ENCODE measurements at regions not wholly inside any gene's neighbourhood (a gene's known extent, or its start where the extent isn't known, plus 50 kb on each side); places are given as distances from the start of the nearest gene placed in this dataset.

DNA sequence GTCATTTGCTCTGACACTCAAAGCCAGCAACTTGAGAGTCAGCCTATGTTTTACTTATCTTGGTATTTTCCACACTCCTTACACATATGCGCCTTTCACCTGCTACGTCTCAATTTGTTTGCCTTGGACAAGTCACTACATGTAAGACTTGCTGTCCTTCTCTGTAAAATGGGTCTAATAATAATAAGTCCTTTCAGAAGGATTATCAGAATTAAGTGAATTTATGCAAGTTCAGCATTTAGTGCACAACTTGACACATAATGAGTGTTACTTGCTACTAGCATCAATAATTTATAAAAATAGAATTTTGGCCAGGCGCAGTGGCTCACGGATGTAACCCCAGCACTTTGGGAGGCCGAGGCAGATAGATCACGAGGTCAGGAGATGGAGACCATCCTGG lies 71.1 kb upstream of the UBL3 start:
- H4K91ac ChIP-seq (replicated peaks; ENCODE audit: insufficient read length, low read length), result no peak overlapping the region
- H3K4me2 ChIP-seq (ENCODE audit: insufficient read depth in 1 of 2, low read depth in 2 of 2, low read length in 2 of 2), result no peak overlapping the region
- H2BK20ac ChIP-seq (ENCODE audit: low read length), result no peak overlapping the region
- peaks cover 4% of the 10 kb centered on the region; the same call in 1 of the 2 replicates for H3K23me2 ChIP-seq (ENCODE audit: low read depth, low read length)
- H2BK120ac ChIP-seq (replicated peaks; ENCODE audit: low read depth, low read length), result no peak overlapping the region
- CTCF ChIA-PET (ENCODE audit: partially characterized antibody), result interaction anchor here (0.7 to 7.1 kb wide), 11 partner anchors 9 to 211 kb away, joined by 3 to 97 read pairs (median 4); no protein-coding TSS in a partner anchor
- POLR2A ChIA-PET (ENCODE audit: partially characterized antibody), result interaction anchor here (1.5 kb wide), 1 partner anchor 72 kb away, joined by 5 read pairs; the partner anchor contains the start of gene UBL3
- H2BK12ac ChIP-seq (ENCODE audit: low read depth, low read length), result no peak overlapping the region
- no peak overlapping the region for H2BK5ac ChIP-seq (ENCODE audit: low read depth, low read length)
- H2BK15ac ChIP-seq (ENCODE audit: low read length), result no peak overlapping the region
- DNase-seq (ENCODE audit: low read depth in 1 of 2, low spot score in 2 of 2), result no peak
- peaks cover 0 to 2% of the 10 kb centered on the region in 2 experiments for H4K20me1 ChIP-seq (replicated peaks in 1 of 2; ENCODE audit: control insufficient read depth in 1 of 2, insufficient read depth in 2 of 2, low read length in 2 of 2)
- H3K4ac ChIP-seq (replicated peaks; ENCODE audit: insufficient read length, low read depth, low read length), result peak overlapping the region; percentile 3
- no peaks in the 10 kb centered on the region for H3K36me3 ChIP-seq (ENCODE audit: control insufficient read depth in 2 of 4, insufficient read depth in 4 of 4, low read length in 3 of 4)
- no peak overlapping the region for H3K4me3 ChIP-seq (ENCODE audit: extremely low read depth in 1 of 4, insufficient read depth in 2 of 4, low read depth in 3 of 4, low read length in 4 of 4)
- no peaks in the 10 kb centered on the region for H3K9me3 ChIP-seq (ENCODE audit: insufficient read depth in 2 of 2, low read depth in 1 of 2, low read length in 1 of 2)
- no peak for FAIRE-seq
- no peak overlapping the region for H3K14ac ChIP-seq (ENCODE audit: insufficient read length)
- TF ChIP-seq RFX5 (IDR thresholded peaks at IDR 0.05; ENCODE audit: borderline replicate concordance, low read depth, low read length) (no peak), PHF8 (conservative IDR thresholded peaks at IDR 0.05; ENCODE audit: low read depth, low read length) (no peak), GTF2F1 (IDR thresholded peaks at IDR 0.05; ENCODE audit: borderline replicate concordance, low read depth, low read length) (no peak), GABPA (IDR thresholded peaks at IDR 0.05; ENCODE audit: borderline replicate concordance, insufficient read depth, low read length) (no peak), NANOG (IDR thresholded peaks at IDR 0.05; ENCODE audit: insufficient read depth, low read depth, low read length, poor library complexity, severe bottlenecking) (no peak), TCF12 (IDR thresholded peaks at IDR 0.05; ENCODE audit: low read depth, low read length) (no peak), KDM4A (IDR thresholded peaks at IDR 0.05; ENCODE audit: low read depth, low read length, severe bottlenecking) (no peak), RAD21 (IDR thresholded peaks at IDR 0.05 in 1 of 2, conservative IDR thresholded peaks at IDR 0.05 in 1 of 2; ENCODE audit: low read depth in 2 of 2, low read length in 2 of 2) (no peak), SP4 (IDR thresholded peaks at IDR 0.05; ENCODE audit: low read length) (no peak), CHD1 (IDR thresholded peaks at IDR 0.05; ENCODE audit: low read depth, low read length) (no peak), EZH2 (IDR thresholded peaks at IDR 0.05; ENCODE audit: low read depth, low read length, severe bottlenecking) (no peak), BACH1 (IDR thresholded peaks at IDR 0.05; ENCODE audit: low read length) (no peak)
- TF ChIP-seq, protein P1, sequence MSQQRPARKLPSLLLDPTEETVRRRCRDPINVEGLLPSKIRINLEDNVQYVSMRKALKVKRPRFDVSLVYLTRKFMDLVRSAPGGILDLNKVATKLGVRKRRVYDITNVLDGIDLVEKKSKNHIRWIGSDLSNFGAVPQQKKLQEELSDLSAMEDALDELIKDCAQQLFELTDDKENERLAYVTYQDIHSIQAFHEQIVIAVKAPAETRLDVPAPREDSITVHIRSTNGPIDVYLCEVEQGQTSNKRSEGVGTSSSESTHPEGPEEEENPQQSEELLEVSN (IDR thresholded peaks at IDR 0.05), result no peak
- H4K5ac ChIP-seq (ENCODE audit: insufficient read length, low read depth, low read length), result no peak overlapping the region
- H3K23ac ChIP-seq (ENCODE audit: insufficient read length), result no peak overlapping the region
- no peak overlapping the region for H3K56ac ChIP-seq (replicated peaks; ENCODE audit: insufficient read length, low read depth, low read length)
- no peak overlapping the region for H3K9ac ChIP-seq (replicated peaks in 1 of 4; ENCODE audit: extremely low read depth in 1 of 4, low read depth in 3 of 4, low read length in 3 of 4)
- no peak overlapping the region for H4K8ac ChIP-seq (ENCODE audit: extremely low read depth, insufficient read depth, low read length)
- no peak overlapping the region for H3K18ac ChIP-seq (ENCODE audit: extremely low read depth, low read length)
- H2AK5ac ChIP-seq (ENCODE audit: low read depth, low read length), result no peak overlapping the region
- no peaks in the 10 kb centered on the region for H3K79me2 ChIP-seq (ENCODE audit: control insufficient read depth in 1 of 2, insufficient read depth in 2 of 2, low read length in 2 of 2)
- peaks cover 0 to 5% (median 4%) of the 10 kb centered on the region in 4 experiments; a peak in 5 of 7 replicates for H3K4me1 ChIP-seq (replicated peaks in 1 of 4; ENCODE audit: control insufficient read depth in 3 of 4, insufficient read depth in 4 of 4, low read length in 3 of 4)
- peaks cover 0 to 7% (median 3%) of the 10 kb centered on the region in 4 experiments; a peak in 3 of 7 replicates for H3K27me3 ChIP-seq (replicated peaks in 1 of 4; ENCODE audit: control insufficient read depth in 3 of 4, extremely low read depth in 1 of 4, insufficient read depth in 3 of 4, low read length in 3 of 4)
- no peaks in the 10 kb centered on the region for H3K79me1 ChIP-seq (ENCODE audit: low read depth, low read length)
- no peak overlapping the region for H2AFZ ChIP-seq (ENCODE audit: low read length)
- no peak overlapping the region for H3K27ac ChIP-seq (ENCODE audit: low read depth, low read length)
- WGBS, 2 experiments (ENCODE audit: extremely low coverage in 1 of 2, insufficient coverage in 1 of 2, insufficient read length in 1 of 2, insufficient replicate concordance in 2 of 2, low coverage in 1 of 2, low lambda C conversion rate in 2 of 2, missing lambda C conversion rate in 1 of 2), result 93% methylated on average over 6 of the region's 6 CpGs; no CpG with 5 or more reads in 1 of the 2 experiments
